C4-2B (cell line): ENCODE measurements at regions not wholly inside any gene's neighbourhood (a gene's known extent, or its start where the extent isn't known, plus 50 kb on each side); places are given as distances from the start of the nearest gene placed in this dataset.

Source experiments
- ZFX ChIP-seq: fragments of 450-650 bp; IDR thresholded peaks from 2 replicates; pipeline ENCODE4 v1.6.1; 2017
- TF ChIP-seq, protein P1 (sequence below): fragments of 450-650 bp; conservative IDR thresholded peaks from 2 replicates; pipeline ENCODE4 v1.5.1; 2017; ENCODE audit warnings: mild to moderate bottlenecking

GRCh38 chr11:129593098-129593497 lies 217.4 kb downstream of the BARX2 start:
- TF ChIP-seq, protein P1, sequence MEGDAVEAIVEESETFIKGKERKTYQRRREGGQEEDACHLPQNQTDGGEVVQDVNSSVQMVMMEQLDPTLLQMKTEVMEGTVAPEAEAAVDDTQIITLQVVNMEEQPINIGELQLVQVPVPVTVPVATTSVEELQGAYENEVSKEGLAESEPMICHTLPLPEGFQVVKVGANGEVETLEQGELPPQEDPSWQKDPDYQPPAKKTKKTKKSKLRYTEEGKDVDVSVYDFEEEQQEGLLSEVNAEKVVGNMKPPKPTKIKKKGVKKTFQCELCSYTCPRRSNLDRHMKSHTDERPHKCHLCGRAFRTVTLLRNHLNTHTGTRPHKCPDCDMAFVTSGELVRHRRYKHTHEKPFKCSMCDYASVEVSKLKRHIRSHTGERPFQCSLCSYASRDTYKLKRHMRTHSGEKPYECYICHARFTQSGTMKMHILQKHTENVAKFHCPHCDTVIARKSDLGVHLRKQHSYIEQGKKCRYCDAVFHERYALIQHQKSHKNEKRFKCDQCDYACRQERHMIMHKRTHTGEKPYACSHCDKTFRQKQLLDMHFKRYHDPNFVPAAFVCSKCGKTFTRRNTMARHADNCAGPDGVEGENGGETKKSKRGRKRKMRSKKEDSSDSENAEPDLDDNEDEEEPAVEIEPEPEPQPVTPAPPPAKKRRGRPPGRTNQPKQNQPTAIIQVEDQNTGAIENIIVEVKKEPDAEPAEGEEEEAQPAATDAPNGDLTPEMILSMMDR = no peak
- TF ChIP-seq ZFX = no peak
